HCT116 (cell line): ENCODE measurements at regions not wholly inside any gene's neighbourhood (a gene's known extent, or its start where the extent isn't known, plus 50 kb on each side); places are given as distances from the start of the nearest gene placed in this dataset.

ENCODE experiments used
- EZH2 ChIP-seq: fragments of 200-600 bp; sonication (generic); IDR thresholded peaks from 2 replicates; pipeline ENCODE4 v1.6.1; 2017; ENCODE audit warnings: antibody characterized with exemption, mixed run types
- FOSL1 ChIP-seq: IDR thresholded peaks from 2 replicates; pipeline ENCODE4 v1.6.1; 2012; ENCODE audit warnings: low read depth
- JUND ChIP-seq: IDR thresholded peaks from 2 replicates; pipeline ENCODE4 v1.6.1; 2012
- POLR2A ChIP-seq: IDR thresholded peaks from 2 replicates; pipeline ENCODE4 v1.7.0; 2011; ENCODE audit warnings: borderline replicate concordance; ENCODE audit not compliant: insufficient read depth, insufficient read length; ENCODE audit errors: extremely low read depth
- POLR2AphosphoS5 ChIP-seq: IDR thresholded peaks from 2 replicates; pipeline ENCODE4 v1.6.1; 2011; ENCODE audit warnings: mild to moderate bottlenecking, low read depth, low read length, moderate library complexity
- YY1 ChIP-seq: IDR thresholded peaks from 2 replicates; pipeline ENCODE4 v1.6.1; 2011; ENCODE audit warnings: low read length, low read depth, moderate library complexity, mild to moderate bottlenecking; ENCODE audit not compliant: insufficient replicate concordance; ENCODE audit errors: extremely low read depth
- TF ChIP-seq, protein P1 (sequence below), 3 experiments: fragments of 200-600 bp in 1 of 3; sonication (generic) in 1 of 3; IDR thresholded peaks in 2 of 3; conservative IDR thresholded peaks in 1 of 3; 2 replicates each; pipeline ENCODE4 v1.5.1; 2012 to 2017; ENCODE audit warnings: low read depth in 2 of 3, low read length in 2 of 3, antibody characterized with exemption in 1 of 3, borderline replicate concordance in 1 of 3, control low read depth in 1 of 3, mild to moderate bottlenecking in 1 of 3, mixed read lengths in 1 of 3, mixed run types in 1 of 3, moderate library complexity in 1 of 3; ENCODE audit not compliant: insufficient read depth in 1 of 3
- TF ChIP-seq, protein P2 (sequence below): IDR thresholded peaks from 2 replicates; pipeline ENCODE4 v1.6.1; 2012

GRCh38 chr15:62972814-62973213 lies 69.7 kb upstream of the TPM1 start:
- TF ChIP-seq, protein P1, sequence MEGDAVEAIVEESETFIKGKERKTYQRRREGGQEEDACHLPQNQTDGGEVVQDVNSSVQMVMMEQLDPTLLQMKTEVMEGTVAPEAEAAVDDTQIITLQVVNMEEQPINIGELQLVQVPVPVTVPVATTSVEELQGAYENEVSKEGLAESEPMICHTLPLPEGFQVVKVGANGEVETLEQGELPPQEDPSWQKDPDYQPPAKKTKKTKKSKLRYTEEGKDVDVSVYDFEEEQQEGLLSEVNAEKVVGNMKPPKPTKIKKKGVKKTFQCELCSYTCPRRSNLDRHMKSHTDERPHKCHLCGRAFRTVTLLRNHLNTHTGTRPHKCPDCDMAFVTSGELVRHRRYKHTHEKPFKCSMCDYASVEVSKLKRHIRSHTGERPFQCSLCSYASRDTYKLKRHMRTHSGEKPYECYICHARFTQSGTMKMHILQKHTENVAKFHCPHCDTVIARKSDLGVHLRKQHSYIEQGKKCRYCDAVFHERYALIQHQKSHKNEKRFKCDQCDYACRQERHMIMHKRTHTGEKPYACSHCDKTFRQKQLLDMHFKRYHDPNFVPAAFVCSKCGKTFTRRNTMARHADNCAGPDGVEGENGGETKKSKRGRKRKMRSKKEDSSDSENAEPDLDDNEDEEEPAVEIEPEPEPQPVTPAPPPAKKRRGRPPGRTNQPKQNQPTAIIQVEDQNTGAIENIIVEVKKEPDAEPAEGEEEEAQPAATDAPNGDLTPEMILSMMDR (IDR thresholded peaks at IDR 0.05 in 2 of 3, conservative IDR thresholded peaks at IDR 0.05 in 1 of 3; ENCODE audit: borderline replicate concordance in 1 of 3, insufficient read depth in 1 of 3, low read depth in 2 of 3, low read length in 2 of 3) = no peak
- TF ChIP-seq FOSL1 (no peak), POLR2AphosphoS5 (no peak), JUND (no peak), POLR2A (no peak), EZH2 (no peak), YY1 (no peak)
- TF ChIP-seq, protein P2, sequence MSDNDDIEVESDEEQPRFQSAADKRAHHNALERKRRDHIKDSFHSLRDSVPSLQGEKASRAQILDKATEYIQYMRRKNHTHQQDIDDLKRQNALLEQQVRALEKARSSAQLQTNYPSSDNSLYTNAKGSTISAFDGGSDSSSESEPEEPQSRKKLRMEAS = no peak
